SK-N-SH (cell line): ENCODE measurements at regions not wholly inside any gene's neighbourhood (a gene's known extent, or its start where the extent isn't known, plus 50 kb on each side); places are given as distances from the start of the nearest gene placed in this dataset.

ENCODE experiments used
- CTCF ChIA-PET: fragments of 300-600, 350-600 bp; formaldehyde crosslinking; extraction: SDS; loops from one replicate; lab custom pipeline; 2021; lab: Yijun Ruan, JAX
- POLR2A ChIA-PET: fragments of 350-600 bp; sonication (Branson Sonifier 250); formaldehyde crosslinking; extraction: SDS; loops from one replicate; lab custom pipeline; 2020; ENCODE audit warnings: antibody characterized with exemption, inconsistent platforms; lab: Yijun Ruan, JAX
- DNase-seq: peaks from one replicate; pipeline ENCODE4 v3.0.0; 2012
- H2AFZ ChIP-seq: fragments of 200-600 bp; sonication (generic); 2 replicates; pipeline ENCODE4 v1.8.1; 2016; ENCODE audit warnings: antibody characterized with exemption, mild to moderate bottlenecking, low read depth
- H3F3A ChIP-seq: fragments of 200-600 bp; sonication (generic); replicated peaks from 2 replicates; pipeline ENCODE3; 2016; ENCODE audit warnings: antibody characterized with exemption, mild to moderate bottlenecking; ENCODE audit not compliant: insufficient read depth
- H3K27ac ChIP-seq, 2 experiments: fragments of 200-500 bp in 1 of 2; fragments of 200-600 bp in 1 of 2; sonication (Bioruptor generic) in 1 of 2; sonication (generic), shearing (Covaris generic) in 1 of 2; 2 replicates each; pipeline versions ENCODE4 v1.5.1 to v1.6.1; 2014 to 2016; ENCODE audit warnings: low read depth in 2 of 2, inconsistent platforms in 1 of 2, low read length in 1 of 2, mild to moderate bottlenecking in 1 of 2, mixed read lengths in 1 of 2
- H3K27me3 ChIP-seq: fragments of 200-600 bp; sonication (generic), shearing (Covaris generic); 2 replicates; pipeline ENCODE4 v1.6.1; 2016; ENCODE audit warnings: mixed run types; ENCODE audit not compliant: insufficient read depth
- H3K36me3 ChIP-seq, 2 experiments: fragments of 200-500 bp in 1 of 2; fragments of 200-600 bp in 1 of 2; sonication (Bioruptor generic) in 1 of 2; sonication (generic) in 1 of 2; replicated peaks in 1 of 2; 2 replicates each; pipeline versions ENCODE3 to v1.5.1; 2014 to 2016; ENCODE audit warnings: low read length in 1 of 2, mild to moderate bottlenecking in 1 of 2; ENCODE audit not compliant: insufficient read depth in 2 of 2, control insufficient read depth in 1 of 2
- H3K4me1 ChIP-seq, 2 experiments: fragments of 200-500 bp in 1 of 2; fragments of 200-600 bp in 1 of 2; sonication (Bioruptor generic) in 1 of 2; sonication (generic), shearing (Covaris generic) in 1 of 2; 2 replicates each; pipeline versions ENCODE4 v1.5.1 to v1.6.1; 2014 to 2016; ENCODE audit warnings: low read depth in 1 of 2, low read length in 1 of 2, mixed run types in 1 of 2; ENCODE audit not compliant: insufficient read depth in 2 of 2, control insufficient read depth in 1 of 2
- H3K4me2 ChIP-seq: fragments of 200-600 bp; sonication (generic), shearing (Covaris generic); 2 replicates; pipeline ENCODE4 v1.6.1; 2017; ENCODE audit warnings: mixed run types
- H3K4me3 ChIP-seq, 2 experiments: fragments of 200-500 bp in 1 of 2; fragments of 200-600 bp in 1 of 2; sonication (Bioruptor generic) in 1 of 2; sonication (generic), shearing (Covaris generic) in 1 of 2; 2 replicates each; pipeline versions ENCODE4 v1.5.1 to v1.8.1; 2014 to 2016; ENCODE audit warnings: low read depth in 2 of 2, inconsistent platforms in 1 of 2, low read length in 1 of 2, mild to moderate bottlenecking in 1 of 2, mixed read lengths in 1 of 2, moderate library complexity in 1 of 2
- H3K79me2 ChIP-seq: fragments of 200-600 bp; sonication (generic); 2 replicates; pipeline ENCODE4 v1.8.1; 2017; ENCODE audit warnings: mild to moderate bottlenecking; ENCODE audit not compliant: insufficient read depth
- H3K9ac ChIP-seq: fragments of 200-600 bp; sonication (generic); 2 replicates; pipeline ENCODE4 v1.6.1; 2017; ENCODE audit warnings: mixed run types
- H3K9me2 ChIP-seq: fragments of 200-600 bp; sonication (generic); 2 replicates; pipeline ENCODE4 v1.6.1; 2017; ENCODE audit warnings: mixed run types
- H3K9me3 ChIP-seq: fragments of 200-600 bp; sonication (generic); 2 replicates; pipeline ENCODE4 v1.6.1; 2017; ENCODE audit warnings: mixed run types, mild to moderate bottlenecking, moderate library complexity
- H4K20me1 ChIP-seq: fragments of 200-600 bp; sonication (generic); 2 replicates; pipeline ENCODE4 v1.6.1; 2017; ENCODE audit warnings: mild to moderate bottlenecking, mixed run types; ENCODE audit not compliant: insufficient read depth
- CHD2 ChIP-seq: fragments of 150-350 bp; IDR thresholded peaks from 2 replicates; pipeline ENCODE4 v1.6.1; 2018; ENCODE audit warnings: low read length; ENCODE audit not compliant: partially characterized antibody
- EP300 ChIP-seq, 2 experiments: IDR thresholded peaks; 2 replicates each; pipeline versions ENCODE4 v1.4.0 to v1.6.1; 2012; ENCODE audit warnings: borderline replicate concordance in 1 of 2, low read depth in 1 of 2, low read length in 1 of 2
- FOSL2 ChIP-seq: IDR thresholded peaks from 2 replicates; pipeline ENCODE4 v1.4.0; 2012; ENCODE audit warnings: low read depth, mild to moderate bottlenecking, moderate library complexity, borderline replicate concordance
- GATA2 ChIP-seq: sonication (generic); formaldehyde crosslinking; IDR thresholded peaks from 2 replicates; pipeline ENCODE4 v1.5.0; 2020; ENCODE audit warnings: mild to moderate bottlenecking, missing genetic modification reagents
- MXI1 ChIP-seq: IDR thresholded peaks from 2 replicates; pipeline ENCODE4 v1.6.1; 2012; ENCODE audit warnings: mild to moderate bottlenecking, low read depth, low read length, improper control_type of control experiment
- NRF1 ChIP-seq: IDR thresholded peaks from 2 replicates; pipeline ENCODE4 v1.6.1; 2012; ENCODE audit warnings: low read depth, mild to moderate bottlenecking, low read length
- POLR2AphosphoS5 ChIP-seq: IDR thresholded peaks from 2 replicates; pipeline ENCODE4 v1.6.1; 2012; ENCODE audit warnings: low read depth, low read length
- RCOR1 ChIP-seq: fragments of 150-350 bp; IDR thresholded peaks from 2 replicates; pipeline ENCODE4 v1.6.1; 2017; ENCODE audit warnings: antibody characterized with exemption, low read length
- REST ChIP-seq: IDR thresholded peaks from 2 replicates; pipeline ENCODE4 v1.6.1; 2012; ENCODE audit warnings: mild to moderate bottlenecking, low read depth, low read length, moderate library complexity
- RXRA ChIP-seq: IDR thresholded peaks from 2 replicates; pipeline ENCODE4 v1.4.0; 2012; ENCODE audit warnings: low read depth, mild to moderate bottlenecking, borderline replicate concordance
- SIN3A ChIP-seq: IDR thresholded peaks from 2 replicates; pipeline ENCODE4 v1.6.1; 2012; ENCODE audit warnings: low read depth, mild to moderate bottlenecking, low read length, moderate library complexity, borderline replicate concordance
- SMC3 ChIP-seq: IDR thresholded peaks from 2 replicates; pipeline ENCODE4 v1.6.1; 2012; ENCODE audit warnings: low read depth, low read length, improper control_type of control experiment
- TAF1 ChIP-seq: IDR thresholded peaks from 2 replicates; pipeline ENCODE4 v1.6.1; 2012; ENCODE audit warnings: low read depth, mild to moderate bottlenecking, low read length, moderate library complexity, borderline replicate concordance
- TCF12 ChIP-seq: IDR thresholded peaks from 2 replicates; pipeline ENCODE4 v1.4.0; 2012
- TEAD4 ChIP-seq: IDR thresholded peaks from 2 replicates; pipeline ENCODE4 v1.4.0; 2012; ENCODE audit warnings: mild to moderate bottlenecking, borderline replicate concordance; ENCODE audit not compliant: insufficient read depth
- USF1 ChIP-seq: IDR thresholded peaks from 2 replicates; pipeline ENCODE4 v1.4.0; 2012; ENCODE audit warnings: low read depth, borderline replicate concordance
- USF2 ChIP-seq: fragments of 150-350 bp; IDR thresholded peaks from 2 replicates; pipeline ENCODE4 v1.6.1; 2017; ENCODE audit warnings: antibody characterized with exemption, low read length, low read depth, borderline replicate concordance
- ZBTB33 ChIP-seq: IDR thresholded peaks from 2 replicates; pipeline ENCODE4 v1.4.0; 2012; ENCODE audit warnings: low read depth, borderline replicate concordance
- WGBS: methylation state at CpG from one replicate; pipeline ENCODE4 v1.1.6; 2017; ENCODE audit warnings: low lambda C conversion rate; 5-methylcytosine and 5-hydroxymethylcytosine counted together

- H3K9me3 ChIP-seq, result no peaks in the 10 kb centered on the region
- TF ChIP-seq REST, result no peak
- no peak for TF ChIP-seq POLR2AphosphoS5
- no peak for TF ChIP-seq SIN3A
- no peak for TF ChIP-seq ZBTB33
- TF ChIP-seq RCOR1, result no peak
- TF ChIP-seq, all 33 proteins: peak for 0
- H4K20me1 ChIP-seq, result no peaks in the 10 kb centered on the region
- H3K27me3 ChIP-seq, result no peaks in the 10 kb centered on the region
- ChIA-PET CTCF (interaction anchor here (2.0 kb wide), 1 partner anchor 63 kb away, joined by 5 read pairs; no protein-coding TSS in a partner anchor), POLR2A (no interaction called here)
- H3K27ac ChIP-seq, result peak overlapping the region in 1 of 2 experiments; percentile 83; a peak in 2 of 4 replicates
- no peak for DNase-seq
- no peak overlapping the region for H2AFZ ChIP-seq
- H3K9me2 ChIP-seq, result no peaks in the 10 kb centered on the region
- H3K4me1 ChIP-seq, result peaks cover 0 to 29% of the 10 kb centered on the region in 2 experiments; a peak in 1 of 4 replicates
- no peaks in the 10 kb centered on the region for H3K36me3 ChIP-seq
- no peaks in the 10 kb centered on the region for H3K79me2 ChIP-seq
- 97% methylated on average over 9 of the region's 9 CpGs for WGBS
- peaks cover 3% of the 10 kb centered on the region for H3F3A ChIP-seq
- no peak overlapping the region for H3K9ac ChIP-seq
- no peak overlapping the region for H3K4me2 ChIP-seq
- H3K4me3 ChIP-seq, result no peak overlapping the region
These were observed 82.6 kb downstream of the RRM2 start for GRCh38 chr2:10205162-10205475.

- 94% methylated on average over 5 of the region's 5 CpGs for WGBS
- Histone ChIP-seq H3K36me3 (no peaks in the 10 kb centered on the region), H3K9ac (no peak overlapping the region), H3K9me3 (no peaks in the 10 kb centered on the region), H3K4me1 (peaks cover 0 to 16% of the 10 kb centered on the region in 2 experiments; a peak in 1 of 4 replicates), H4K20me1 (no peaks in the 10 kb centered on the region), H3K27me3 (no peaks in the 10 kb centered on the region), H3K79me2 (no peaks in the 10 kb centered on the region), H3K27ac (no peak overlapping the region), H3K9me2 (no peaks in the 10 kb centered on the region), H3K4me2 (no peak overlapping the region), H3K4me3 (no peak overlapping the region), H2AFZ (no peak overlapping the region), H3F3A (no peaks in the 10 kb centered on the region)
- CTCF ChIA-PET, result interaction anchor here (1.4 kb wide), 1 partner anchor 200 kb away, joined by 5 read pairs; no protein-coding TSS in a partner anchor
- POLR2A ChIA-PET, result no interaction called here
- DNase-seq, result no peak
- TF ChIP-seq POLR2AphosphoS5 (no peak), TEAD4 (no peak), NRF1 (no peak), FOSL2 (no peak), MXI1 (no peak), USF1 (no peak), GATA2 (CRISPR knock-in tag) (no peak), CHD2 (no peak), SMC3 (no peak), SIN3A (no peak), USF2 (no peak), TCF12 (no peak), TAF1 (no peak), RXRA (no peak), EP300 (IDR thresholded peaks at IDR 0.05; ENCODE audit: borderline replicate concordance in 1 of 2, low read depth in 1 of 2, low read length in 1 of 2) (no peak)
These were observed 86.2 kb downstream of the RRM2 start for GRCh38 chr2:10208736-10209135.
